Neural progenitor cell (in vitro differentiated cells): ENCODE measurements at regions not wholly inside any gene's neighbourhood (a gene's known extent, or its start where the extent isn't known, plus 50 kb on each side); places are given as distances from the start of the nearest gene placed in this dataset.

Experiments
- DNase-seq: peaks from one replicate; pipeline ENCODE4 v3.0.0-alpha.2; 2016; ENCODE audit warnings: low spot score
- H2AFZ ChIP-seq: fragments of 200-600 bp; sonication (generic); replicated peaks from 2 replicates; pipeline ENCODE4 v1.6.1; 2016; ENCODE audit warnings: antibody characterized with exemption
- H3F3A ChIP-seq: fragments of 200-600 bp; sonication (generic); 2 replicates; pipeline ENCODE4 v1.6.1; 2016; ENCODE audit warnings: antibody characterized with exemption, low read depth
- H3K27ac ChIP-seq: fragments of 200-600 bp; sonication (generic); 2 replicates; pipeline ENCODE4 v1.5.1; 2016; ENCODE audit warnings: mild to moderate bottlenecking
- H3K27me3 ChIP-seq: fragments of 200-600 bp; sonication (generic); 2 replicates; pipeline ENCODE4 v1.6.1; 2016; ENCODE audit warnings: mild to moderate bottlenecking, moderate library complexity
- H3K36me3 ChIP-seq: fragments of 200-600 bp; sonication (generic); 2 replicates; pipeline ENCODE4 v1.5.1; 2016
- H3K4me1 ChIP-seq: fragments of 200-600 bp; sonication (generic); 2 replicates; pipeline ENCODE4 v1.6.1; 2016; ENCODE audit warnings: mixed run types
- H3K4me2 ChIP-seq: fragments of 200-600 bp; sonication (generic); 2 replicates; pipeline ENCODE4 v1.6.1; 2016
- H3K4me3 ChIP-seq: fragments of 200-600 bp; sonication (generic); 2 replicates; pipeline ENCODE4 v1.5.1; 2016
- H3K79me2 ChIP-seq: fragments of 200-600 bp; sonication (generic); 2 replicates; pipeline ENCODE4 v1.6.1; 2016; ENCODE audit warnings: low read depth
- H3K9ac ChIP-seq: fragments of 200-600 bp; sonication (generic); 2 replicates; pipeline ENCODE4 v1.6.1; 2016
- H3K9me3 ChIP-seq: fragments of 200-600 bp; sonication (generic); 2 replicates; pipeline ENCODE4 v1.5.1; 2016; ENCODE audit warnings: low read depth
- H4K20me1 ChIP-seq: fragments of 200-600 bp; sonication (generic); 2 replicates; pipeline ENCODE4 v1.6.1; 2016; ENCODE audit warnings: low read depth
- H3K27ac Mint-ChIP-seq: 3 replicates; pipeline ENCODE4 v1.8.0; 2021; ENCODE audit warnings: mixed read lengths
- H3K27me3 Mint-ChIP-seq: 2 replicates; pipeline ENCODE4 v1.8.0; 2022; ENCODE audit warnings: low read depth, mild to moderate bottlenecking, inconsistent platforms, moderate library complexity, mixed read lengths; ENCODE audit not compliant: insufficient read depth
- H3K36me3 Mint-ChIP-seq: 3 replicates; pipeline ENCODE4 v1.8.0; 2021; ENCODE audit warnings: mixed read lengths
- H3K4me1 Mint-ChIP-seq: 3 replicates; pipeline ENCODE4 v1.8.0; 2021; ENCODE audit warnings: mixed read lengths
- H3K4me3 Mint-ChIP-seq: 3 replicates; pipeline ENCODE4 v1.8.0; 2021; ENCODE audit warnings: mild to moderate bottlenecking, moderate library complexity, mixed read lengths
- H3K9me3 Mint-ChIP-seq: 3 replicates; pipeline ENCODE4 v1.8.0; 2020; ENCODE audit warnings: mixed read lengths
- EZH2 ChIP-seq: fragments of 200-600 bp; sonication (generic); IDR thresholded peaks from 2 replicates; pipeline ENCODE4 v1.6.1; 2017; ENCODE audit warnings: antibody characterized with exemption, mild to moderate bottlenecking, moderate library complexity
- EZH2phosphoT487 ChIP-seq: fragments of 200-600 bp; sonication (generic); IDR thresholded peaks from 2 replicates; pipeline ENCODE4 v1.6.1; 2017; ENCODE audit warnings: antibody characterized with exemption
- TF ChIP-seq, protein P1 (sequence below): fragments of 200-600 bp; sonication (generic); IDR thresholded peaks from 2 replicates; pipeline ENCODE4 v1.5.1; 2017; ENCODE audit warnings: antibody characterized with exemption, mild to moderate bottlenecking

DNA sequence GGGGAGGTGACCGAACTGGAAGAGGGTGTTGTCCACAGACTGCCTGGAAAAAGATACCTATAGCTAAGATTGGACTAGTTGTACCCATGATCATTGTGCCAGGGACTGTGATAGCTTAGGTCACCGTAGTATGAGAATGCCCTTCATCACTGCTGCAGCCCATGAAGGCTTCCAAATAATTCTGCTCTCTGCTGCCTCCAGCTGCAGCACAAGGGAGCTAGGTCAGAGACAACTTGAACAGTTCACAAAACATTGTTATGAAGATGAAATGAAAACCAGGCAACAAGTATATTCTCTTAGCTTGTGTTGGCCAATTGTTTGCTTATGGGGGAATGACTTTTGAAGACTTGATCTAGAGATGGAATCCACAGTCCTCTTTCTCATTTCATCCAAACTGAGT, 246.7 kb downstream of the MRPL39 start:
- Mint-ChIP-seq H3K9me3 (no peaks in the 10 kb centered on the region), H3K4me1 (no peaks in the 10 kb centered on the region), H3K4me3 (no peak overlapping the region), H3K27ac (no peak overlapping the region), H3K36me3 (no peaks in the 10 kb centered on the region), H3K27me3 (peaks cover 3% of the 10 kb centered on the region)
- H3K4me1 ChIP-seq: no peaks in the 10 kb centered on the region
- no peaks in the 10 kb centered on the region for H3K36me3 ChIP-seq
- no peak overlapping the region for H3K9ac ChIP-seq
- no peak overlapping the region for H3K4me3 ChIP-seq
- no peak overlapping the region for H2AFZ ChIP-seq
- no peak overlapping the region for H3K27ac ChIP-seq
- no peak for DNase-seq
- no peaks in the 10 kb centered on the region for H4K20me1 ChIP-seq
- H3K79me2 ChIP-seq: no peaks in the 10 kb centered on the region
- H3K9me3 ChIP-seq: no peaks in the 10 kb centered on the region
- no peak overlapping the region for H3K4me2 ChIP-seq
- H3F3A ChIP-seq: no peaks in the 10 kb centered on the region
- no peaks in the 10 kb centered on the region for H3K27me3 ChIP-seq
- no peak for TF ChIP-seq EZH2phosphoT487
- TF ChIP-seq, protein P1, sequence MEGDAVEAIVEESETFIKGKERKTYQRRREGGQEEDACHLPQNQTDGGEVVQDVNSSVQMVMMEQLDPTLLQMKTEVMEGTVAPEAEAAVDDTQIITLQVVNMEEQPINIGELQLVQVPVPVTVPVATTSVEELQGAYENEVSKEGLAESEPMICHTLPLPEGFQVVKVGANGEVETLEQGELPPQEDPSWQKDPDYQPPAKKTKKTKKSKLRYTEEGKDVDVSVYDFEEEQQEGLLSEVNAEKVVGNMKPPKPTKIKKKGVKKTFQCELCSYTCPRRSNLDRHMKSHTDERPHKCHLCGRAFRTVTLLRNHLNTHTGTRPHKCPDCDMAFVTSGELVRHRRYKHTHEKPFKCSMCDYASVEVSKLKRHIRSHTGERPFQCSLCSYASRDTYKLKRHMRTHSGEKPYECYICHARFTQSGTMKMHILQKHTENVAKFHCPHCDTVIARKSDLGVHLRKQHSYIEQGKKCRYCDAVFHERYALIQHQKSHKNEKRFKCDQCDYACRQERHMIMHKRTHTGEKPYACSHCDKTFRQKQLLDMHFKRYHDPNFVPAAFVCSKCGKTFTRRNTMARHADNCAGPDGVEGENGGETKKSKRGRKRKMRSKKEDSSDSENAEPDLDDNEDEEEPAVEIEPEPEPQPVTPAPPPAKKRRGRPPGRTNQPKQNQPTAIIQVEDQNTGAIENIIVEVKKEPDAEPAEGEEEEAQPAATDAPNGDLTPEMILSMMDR: peak; percentile 22

DNA sequence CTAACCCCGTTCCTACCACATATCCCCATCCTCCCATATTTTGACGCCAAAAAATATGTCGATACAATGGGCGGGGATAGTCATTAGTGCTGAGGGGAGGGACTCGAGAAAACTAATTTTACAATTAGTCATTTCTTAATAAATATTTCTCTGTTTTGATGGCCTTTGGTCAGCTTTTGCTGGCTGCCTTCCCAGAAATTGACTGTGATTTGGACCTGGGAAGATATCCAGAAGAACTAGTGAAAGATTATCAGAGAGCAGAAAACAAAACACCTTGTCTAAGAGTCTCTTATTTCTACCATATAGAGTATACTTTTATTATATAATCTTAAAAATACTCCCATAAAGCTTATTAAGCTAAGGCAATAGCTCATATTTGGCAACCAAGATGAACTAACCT, 247.6 kb downstream of the MRPL39 start:
- Mint-ChIP-seq H3K27me3 (peaks cover 3% of the 10 kb centered on the region), H3K4me1 (no peaks in the 10 kb centered on the region), H3K9me3 (no peaks in the 10 kb centered on the region), H3K36me3 (no peaks in the 10 kb centered on the region), H3K27ac (no peak overlapping the region), H3K4me3 (no peak overlapping the region)
- DNase-seq: no peak
- H3K36me3 ChIP-seq: no peaks in the 10 kb centered on the region
- H3K4me2 ChIP-seq: no peak overlapping the region
- H2AFZ ChIP-seq: no peak overlapping the region
- H3K4me3 ChIP-seq: no peak overlapping the region
- no peak overlapping the region for H3K9ac ChIP-seq
- no peak overlapping the region for H3K27ac ChIP-seq
- H3F3A ChIP-seq: no peaks in the 10 kb centered on the region
- no peaks in the 10 kb centered on the region for H4K20me1 ChIP-seq
- H3K4me1 ChIP-seq: no peaks in the 10 kb centered on the region
- no peaks in the 10 kb centered on the region for H3K9me3 ChIP-seq
- H3K27me3 ChIP-seq: no peaks in the 10 kb centered on the region
- H3K79me2 ChIP-seq: no peaks in the 10 kb centered on the region
- TF ChIP-seq EZH2 (no peak), EZH2phosphoT487 (no peak)
- TF ChIP-seq, protein P1: no peak

DNA sequence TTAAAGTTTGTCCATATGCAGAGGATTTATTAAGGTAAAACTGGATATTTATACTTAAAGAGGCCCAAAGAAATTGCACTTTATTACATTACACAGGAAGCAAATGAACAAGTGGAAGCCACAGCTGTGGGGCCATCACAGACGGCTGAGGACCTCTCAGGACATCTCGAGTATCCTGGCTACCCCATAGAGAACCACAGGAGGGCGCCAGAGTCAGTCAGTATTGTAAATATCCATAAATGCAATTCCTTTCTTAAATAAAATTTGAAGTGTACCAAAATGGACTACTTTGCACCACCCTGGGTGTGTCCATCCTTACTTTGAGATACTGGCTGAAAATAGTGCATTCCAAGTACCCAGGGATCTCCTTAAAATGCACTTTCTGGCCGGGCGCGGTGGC, 257.2 kb downstream of the MRPL39 start:
- Mint-ChIP-seq H3K4me1 (peaks cover 2% of the 10 kb centered on the region), H3K36me3 (no peaks in the 10 kb centered on the region), H3K27me3 (peaks cover 3% of the 10 kb centered on the region), H3K4me3 (no peak overlapping the region), H3K9me3 (peaks cover 10% of the 10 kb centered on the region), H3K27ac (no peak overlapping the region)
- Histone ChIP-seq H3F3A (no peaks in the 10 kb centered on the region), H3K4me3 (no peak overlapping the region), H3K9ac (no peak overlapping the region), H3K27ac (no peak overlapping the region), H3K27me3 (no peaks in the 10 kb centered on the region), H3K4me2 (no peak overlapping the region), H3K9me3 (no peaks in the 10 kb centered on the region), H3K36me3 (no peaks in the 10 kb centered on the region), H4K20me1 (no peaks in the 10 kb centered on the region), H3K4me1 (no peaks in the 10 kb centered on the region), H2AFZ (no peak overlapping the region), H3K79me2 (no peaks in the 10 kb centered on the region)
- DNase-seq: peak; percentile 43
- TF ChIP-seq, protein P1: peak; percentile 68
- TF ChIP-seq EZH2phosphoT487 (no peak), EZH2 (no peak)
